ENCODE measurements at regions not wholly inside any gene's neighbourhood (a gene's known extent, or its start where the extent isn't known, plus 50 kb on each side); places are given as distances from the start of the nearest gene placed in this dataset.

DNA sequence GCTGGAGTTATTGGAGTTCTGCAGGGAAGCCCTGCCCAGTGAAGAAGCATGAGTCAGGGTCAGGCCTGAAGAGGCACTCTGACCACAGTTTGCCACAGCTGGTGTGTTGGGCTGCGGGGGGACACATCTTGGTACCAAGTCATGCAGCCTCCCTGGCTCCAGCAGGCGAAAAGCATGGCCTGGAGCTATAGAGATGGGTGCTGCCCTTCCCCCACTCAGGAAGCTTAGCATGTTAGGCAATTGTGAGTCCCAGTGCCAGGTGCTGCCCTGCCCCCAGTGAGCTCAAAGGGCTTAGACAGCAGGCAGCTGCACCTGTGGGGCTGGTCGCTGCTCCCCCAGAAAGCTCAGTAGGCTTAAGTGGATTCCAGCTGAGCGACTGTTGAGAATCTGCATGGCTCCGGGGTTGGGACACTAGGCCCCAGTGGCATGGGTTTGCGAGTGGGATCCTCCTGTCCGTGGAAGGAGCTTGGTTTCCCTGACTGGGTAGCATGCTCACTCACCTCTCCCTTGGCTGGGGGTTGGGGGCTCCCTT, 755.5 kb downstream of the GLUD2 start:
- POLR2A ChIA-PET, result no interaction called here
- no peak overlapping the region for H3K27ac Mint-ChIP-seq
- no peaks in the 10 kb centered on the region for H3K36me3 ChIP-seq (ENCODE audit: insufficient read depth, low read length)
- peaks cover 0 to 7% of the 10 kb centered on the region in 2 experiments for H3K9me3 ChIP-seq (ENCODE audit: control insufficient read depth in 1 of 2, insufficient read depth in 1 of 2, low read length in 2 of 2)
- H3K27me3 ChIP-seq (ENCODE audit: control insufficient read depth in 1 of 2, insufficient read depth in 2 of 2, low read length in 2 of 2), result no peaks in the 10 kb centered on the region
- DNase-seq (no peak), ATAC-seq (ENCODE audit: poor library complexity) (no peak)
- H3K4me1 ChIP-seq (ENCODE audit: insufficient read depth, low read length), result no peaks in the 10 kb centered on the region
- intact Hi-C loops (cut with DNase I, micrococcal nuclease), result no loop called here
- CTCF ChIA-PET, result no interaction called here
- H3K36me3 Mint-ChIP-seq (ENCODE audit: low read depth), result no peaks in the 10 kb centered on the region
- no peak overlapping the region for H3K4me3 Mint-ChIP-seq
- no peak overlapping the region for H3K27ac ChIP-seq (ENCODE audit: low read depth in 1 of 2, low read length in 2 of 2)
- H3K27me3 Mint-ChIP-seq, result no peaks in the 10 kb centered on the region
- peaks cover 5% of the 10 kb centered on the region for H3K9me3 Mint-ChIP-seq
- no peaks in the 10 kb centered on the region for H3K4me1 Mint-ChIP-seq (ENCODE audit: low read depth)
- TF ChIP-seq, protein P1, sequence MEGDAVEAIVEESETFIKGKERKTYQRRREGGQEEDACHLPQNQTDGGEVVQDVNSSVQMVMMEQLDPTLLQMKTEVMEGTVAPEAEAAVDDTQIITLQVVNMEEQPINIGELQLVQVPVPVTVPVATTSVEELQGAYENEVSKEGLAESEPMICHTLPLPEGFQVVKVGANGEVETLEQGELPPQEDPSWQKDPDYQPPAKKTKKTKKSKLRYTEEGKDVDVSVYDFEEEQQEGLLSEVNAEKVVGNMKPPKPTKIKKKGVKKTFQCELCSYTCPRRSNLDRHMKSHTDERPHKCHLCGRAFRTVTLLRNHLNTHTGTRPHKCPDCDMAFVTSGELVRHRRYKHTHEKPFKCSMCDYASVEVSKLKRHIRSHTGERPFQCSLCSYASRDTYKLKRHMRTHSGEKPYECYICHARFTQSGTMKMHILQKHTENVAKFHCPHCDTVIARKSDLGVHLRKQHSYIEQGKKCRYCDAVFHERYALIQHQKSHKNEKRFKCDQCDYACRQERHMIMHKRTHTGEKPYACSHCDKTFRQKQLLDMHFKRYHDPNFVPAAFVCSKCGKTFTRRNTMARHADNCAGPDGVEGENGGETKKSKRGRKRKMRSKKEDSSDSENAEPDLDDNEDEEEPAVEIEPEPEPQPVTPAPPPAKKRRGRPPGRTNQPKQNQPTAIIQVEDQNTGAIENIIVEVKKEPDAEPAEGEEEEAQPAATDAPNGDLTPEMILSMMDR (IDR thresholded peaks at IDR 0.05), result no peak
- H3K4me3 ChIP-seq (ENCODE audit: low read length), result no peak overlapping the region

DNA sequence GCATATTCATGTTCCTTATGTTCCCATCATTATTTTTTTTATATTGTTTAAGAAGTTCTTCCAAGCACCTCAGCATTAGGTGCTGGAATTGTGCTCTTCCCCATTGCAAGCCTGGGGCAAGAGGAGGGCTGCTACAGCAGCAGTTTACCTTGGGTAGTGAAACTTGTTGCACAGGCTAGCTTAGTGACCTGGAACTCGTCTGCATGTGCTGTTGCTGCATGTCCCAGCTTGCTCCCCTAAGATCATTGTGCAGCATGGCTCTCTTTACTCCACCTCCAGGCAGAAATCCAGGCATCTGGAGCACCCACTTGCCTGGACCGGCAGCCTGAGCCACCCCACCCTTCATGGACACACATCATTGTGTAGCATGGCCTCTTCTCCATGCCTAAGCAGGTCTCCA, 776.0 kb downstream of the GLUD2 start:
- Mint-ChIP-seq H3K4me3 (no peak overlapping the region), H3K36me3 (ENCODE audit: low read depth) (no peaks in the 10 kb centered on the region), H3K9me3 (no peaks in the 10 kb centered on the region), H3K4me1 (ENCODE audit: low read depth) (no peaks in the 10 kb centered on the region), H3K27ac (no peak overlapping the region), H3K27me3 (no peaks in the 10 kb centered on the region)
- H3K36me3 ChIP-seq (ENCODE audit: insufficient read depth, low read length), result no peaks in the 10 kb centered on the region
- POLR2A ChIA-PET, result no interaction called here
- CTCF ChIA-PET, result no interaction called here
- TF ChIP-seq, protein P1 (IDR thresholded peaks at IDR 0.05), result no peak
- H3K9me3 ChIP-seq (ENCODE audit: control insufficient read depth in 1 of 2, insufficient read depth in 1 of 2, low read length in 2 of 2), result no peaks in the 10 kb centered on the region
- H3K27me3 ChIP-seq (ENCODE audit: control insufficient read depth in 1 of 2, insufficient read depth in 2 of 2, low read length in 2 of 2), result no peaks in the 10 kb centered on the region
- no peaks in the 10 kb centered on the region for H3K4me1 ChIP-seq (ENCODE audit: insufficient read depth, low read length)
- H3K4me3 ChIP-seq (ENCODE audit: low read length), result no peak overlapping the region
- no peak overlapping the region for H3K27ac ChIP-seq (ENCODE audit: low read depth in 1 of 2, low read length in 2 of 2)
- DNase-seq (no peak), ATAC-seq (ENCODE audit: poor library complexity) (no peak)
- intact Hi-C loops (cut with DNase I, micrococcal nuclease), result no loop called here

DNA sequence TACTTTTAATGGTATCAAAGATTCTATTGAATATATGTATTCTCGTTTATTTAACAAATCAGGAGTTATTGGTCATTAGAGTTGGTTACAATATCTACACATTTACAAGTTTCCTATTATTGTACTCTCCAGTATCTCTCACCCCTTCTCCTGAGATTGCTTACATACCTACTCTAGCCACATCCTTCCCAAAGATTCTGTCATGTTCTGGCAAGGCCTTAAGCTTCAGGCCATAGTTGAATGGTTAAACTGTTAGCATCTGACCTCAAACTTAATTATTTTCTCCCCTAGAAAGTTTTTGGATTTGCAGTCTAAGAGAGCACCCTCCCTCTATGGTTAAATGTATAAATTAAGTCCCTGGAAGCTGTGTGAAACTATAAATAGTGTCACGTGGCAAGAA, 784.2 kb downstream of the GLUD2 start:
- Histone ChIP-seq H3K27me3 (ENCODE audit: control insufficient read depth in 1 of 2, insufficient read depth in 2 of 2, low read length in 2 of 2) (no peaks in the 10 kb centered on the region), H3K4me3 (ENCODE audit: low read length) (no peak overlapping the region), H3K36me3 (ENCODE audit: insufficient read depth, low read length) (no peaks in the 10 kb centered on the region), H3K9me3 (ENCODE audit: control insufficient read depth in 1 of 2, insufficient read depth in 1 of 2, low read length in 2 of 2) (no peaks in the 10 kb centered on the region), H3K4me1 (ENCODE audit: insufficient read depth, low read length) (no peaks in the 10 kb centered on the region), H3K27ac (ENCODE audit: low read depth in 1 of 2, low read length in 2 of 2) (no peak overlapping the region)
- TF ChIP-seq, protein P1 (IDR thresholded peaks at IDR 0.05), result no peak
- Mint-ChIP-seq H3K4me3 (no peak overlapping the region), H3K27me3 (no peaks in the 10 kb centered on the region), H3K27ac (no peak overlapping the region), H3K9me3 (no peaks in the 10 kb centered on the region), H3K4me1 (ENCODE audit: low read depth) (no peaks in the 10 kb centered on the region), H3K36me3 (ENCODE audit: low read depth) (no peaks in the 10 kb centered on the region)
- DNase-seq, result no peak
- intact Hi-C loops (cut with DNase I, micrococcal nuclease), result no loop called here
- ChIA-PET POLR2A (no interaction called here), CTCF (no interaction called here)
- ATAC-seq (ENCODE audit: poor library complexity), result no peak
